Keratinocyte (primary cell): ENCODE measurements at regions not wholly inside any gene's neighbourhood (a gene's known extent, or its start where the extent isn't known, plus 50 kb on each side); places are given as distances from the start of the nearest gene placed in this dataset.
"Not testable (repeated sequence)": the region's sequence is repeated elsewhere in the genome, so short reads cannot be mapped to it uniquely, and the experiment has no call there.

Experiments used
- EZH2 ChIP-seq: IDR thresholded peaks from one replicate; pipeline ENCODE4 v1.6.1; 2012; ENCODE audit warnings: inconsistent platforms, mild to moderate bottlenecking, low read length, moderate library complexity
- TF ChIP-seq, protein P1 (sequence below), 3 experiments: IDR thresholded peaks in 1 of 3; conservative IDR thresholded peaks in 1 of 3; optimal IDR thresholded peaks in 1 of 3; 2 replicates in 2 of 3; 3 replicates in 1 of 3; pipeline versions ENCODE3 to v1.5.1; 2011; ENCODE audit warnings: low read length in 3 of 3, mild to moderate bottlenecking in 3 of 3, moderate library complexity in 2 of 3, control low read depth in 1 of 3, inconsistent platforms in 1 of 3; ENCODE audit not compliant: insufficient read depth in 2 of 3; ENCODE audit errors: extremely low read depth in 1 of 3

DNA sequence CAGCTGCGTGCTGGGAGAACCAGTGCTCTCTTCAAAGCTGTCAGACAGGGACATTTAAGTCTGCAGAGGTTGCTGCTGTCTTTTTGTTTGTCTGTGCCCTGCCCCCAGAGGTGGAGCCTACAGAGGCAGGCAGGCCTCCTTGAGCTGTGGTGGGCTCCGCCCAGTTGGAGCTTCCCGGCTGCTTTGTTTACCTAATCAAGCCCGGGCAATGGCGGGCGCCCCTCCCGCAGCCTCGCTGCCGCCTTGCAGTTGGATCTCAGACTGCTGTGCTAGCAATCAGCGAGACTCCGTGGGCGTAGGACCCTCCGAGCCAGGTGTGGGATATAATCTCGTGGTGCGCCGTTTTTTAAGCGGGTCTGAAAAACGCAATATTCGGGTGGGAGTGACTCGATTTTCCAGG is 78.1 kb downstream of the KCNA5 start:
- TF ChIP-seq, protein P1, sequence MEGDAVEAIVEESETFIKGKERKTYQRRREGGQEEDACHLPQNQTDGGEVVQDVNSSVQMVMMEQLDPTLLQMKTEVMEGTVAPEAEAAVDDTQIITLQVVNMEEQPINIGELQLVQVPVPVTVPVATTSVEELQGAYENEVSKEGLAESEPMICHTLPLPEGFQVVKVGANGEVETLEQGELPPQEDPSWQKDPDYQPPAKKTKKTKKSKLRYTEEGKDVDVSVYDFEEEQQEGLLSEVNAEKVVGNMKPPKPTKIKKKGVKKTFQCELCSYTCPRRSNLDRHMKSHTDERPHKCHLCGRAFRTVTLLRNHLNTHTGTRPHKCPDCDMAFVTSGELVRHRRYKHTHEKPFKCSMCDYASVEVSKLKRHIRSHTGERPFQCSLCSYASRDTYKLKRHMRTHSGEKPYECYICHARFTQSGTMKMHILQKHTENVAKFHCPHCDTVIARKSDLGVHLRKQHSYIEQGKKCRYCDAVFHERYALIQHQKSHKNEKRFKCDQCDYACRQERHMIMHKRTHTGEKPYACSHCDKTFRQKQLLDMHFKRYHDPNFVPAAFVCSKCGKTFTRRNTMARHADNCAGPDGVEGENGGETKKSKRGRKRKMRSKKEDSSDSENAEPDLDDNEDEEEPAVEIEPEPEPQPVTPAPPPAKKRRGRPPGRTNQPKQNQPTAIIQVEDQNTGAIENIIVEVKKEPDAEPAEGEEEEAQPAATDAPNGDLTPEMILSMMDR (optimal IDR thresholded peaks at IDR 0.05 in 1 of 3, IDR thresholded peaks at IDR 0.05 in 1 of 3, conservative IDR thresholded peaks at IDR 0.05 in 1 of 3; ENCODE audit: extremely low read depth in 1 of 3, insufficient read depth in 2 of 3, low read length in 3 of 3) = not testable (repeated sequence)
- TF ChIP-seq EZH2 = not testable (repeated sequence)
